ENCODE measurements at regions not wholly inside any gene's neighbourhood (a gene's known extent, or its start where the extent isn't known, plus 50 kb on each side); places are given as distances from the start of the nearest gene placed in this dataset.
"Not testable (repeated sequence)": the region's sequence is repeated elsewhere in the genome, so short reads cannot be mapped to it uniquely, and the experiment has no call there.

DNA sequence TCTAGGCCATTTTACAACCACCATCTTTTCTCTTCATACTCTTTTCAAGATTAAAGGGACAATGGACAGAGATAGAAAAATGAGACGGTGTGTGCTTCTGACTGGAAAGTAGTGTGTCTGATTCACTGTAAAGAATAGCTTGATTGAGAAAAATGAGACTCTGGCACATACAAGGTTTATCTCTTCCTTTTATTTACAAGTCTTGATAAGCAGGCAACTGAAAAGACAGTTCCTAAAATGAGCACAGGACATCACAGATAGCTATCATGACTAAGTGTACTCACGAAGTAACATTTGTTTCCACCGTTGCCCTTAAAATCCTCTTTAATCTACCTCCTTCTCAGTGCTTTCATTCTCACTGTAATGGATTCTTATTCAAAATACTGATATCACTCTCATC, 383.0 kb downstream of the TBC1D32 start:
- ChIA-PET CTCF (no interaction called here), POLR2A (no interaction called here)
- no peaks in the 10 kb centered on the region for H3K4me1 Mint-ChIP-seq (ENCODE audit: low read depth)
- H3K27me3 Mint-ChIP-seq, result no peaks in the 10 kb centered on the region
- H3K4me3 Mint-ChIP-seq, result no peak overlapping the region
- H3K36me3 Mint-ChIP-seq, result no peaks in the 10 kb centered on the region
- no peaks in the 10 kb centered on the region for H3K9me3 Mint-ChIP-seq
- DNase-seq, result no peak
- intact Hi-C loops (cut with micrococcal nuclease), result no loop called here
- H3K27ac Mint-ChIP-seq, result no peak overlapping the region

DNA sequence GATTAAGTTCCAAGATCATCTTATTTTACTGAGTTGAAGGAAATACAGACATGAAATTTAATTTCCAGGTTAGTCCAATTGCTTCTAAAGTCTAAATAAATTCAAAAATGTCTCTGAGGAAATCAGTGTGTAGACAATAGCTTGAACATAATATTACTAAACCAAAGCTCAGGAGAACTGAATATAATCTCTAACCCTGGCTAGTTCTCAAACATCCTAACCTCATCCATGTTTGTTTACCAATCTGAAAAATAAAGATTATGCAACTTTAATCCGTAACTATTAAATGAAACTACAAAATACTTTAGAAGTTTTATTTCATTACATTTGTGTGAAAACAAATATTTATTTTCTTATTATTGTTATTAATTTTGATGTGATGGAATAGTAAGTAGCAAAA, 387.2 kb downstream of the TBC1D32 start:
- no peak for DNase-seq
- ChIA-PET CTCF (no interaction called here), POLR2A (no interaction called here)
- H3K9me3 Mint-ChIP-seq, result no peaks in the 10 kb centered on the region
- no peak overlapping the region for H3K27ac Mint-ChIP-seq
- H3K4me3 Mint-ChIP-seq, result no peak overlapping the region
- intact Hi-C loops (cut with micrococcal nuclease), result no loop called here
- H3K4me1 Mint-ChIP-seq (ENCODE audit: low read depth), result no peaks in the 10 kb centered on the region
- no peaks in the 10 kb centered on the region for H3K27me3 Mint-ChIP-seq
- no peaks in the 10 kb centered on the region for H3K36me3 Mint-ChIP-seq

DNA sequence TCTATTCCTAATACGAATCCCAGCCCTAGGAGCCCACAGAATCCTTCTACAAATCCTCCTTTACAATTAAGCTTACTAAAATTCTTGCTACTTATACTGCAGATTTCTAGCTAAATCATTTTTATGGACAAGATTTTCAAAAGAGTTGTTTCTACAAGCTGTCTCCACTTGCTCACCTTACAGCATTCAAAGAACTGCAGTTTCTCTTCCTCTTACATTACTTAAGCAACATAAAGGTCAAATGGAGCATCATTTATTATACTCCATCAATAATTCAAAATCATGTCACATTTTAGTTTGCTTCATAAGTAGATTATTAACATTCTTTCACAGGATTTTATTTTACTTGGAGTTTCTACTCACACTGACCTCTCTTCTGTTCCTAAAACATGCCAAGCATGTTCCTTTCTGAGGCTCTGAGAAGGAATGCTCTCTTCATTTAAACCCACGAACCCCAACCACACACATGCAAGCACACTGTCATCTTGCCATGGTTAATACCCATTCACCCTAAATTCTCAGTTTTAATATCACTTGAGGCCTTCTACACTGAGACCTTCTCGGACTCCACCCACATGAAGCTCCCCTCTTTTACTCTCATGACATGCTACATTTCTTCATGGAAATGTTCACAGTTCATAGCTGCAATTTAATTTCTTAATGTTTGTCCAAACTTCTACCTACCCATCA, 388.2 kb downstream of the TBC1D32 start:
- POLR2A ChIA-PET, result no interaction called here
- CTCF ChIA-PET, result no interaction called here
- DNase-seq, result no peak
- no peaks in the 10 kb centered on the region for H3K27me3 Mint-ChIP-seq
- H3K9me3 Mint-ChIP-seq, result no peaks in the 10 kb centered on the region
- no peak overlapping the region for H3K4me3 Mint-ChIP-seq
- no peak overlapping the region for H3K27ac Mint-ChIP-seq
- no peaks in the 10 kb centered on the region for H3K36me3 Mint-ChIP-seq
- H3K4me1 Mint-ChIP-seq (ENCODE audit: low read depth), result no peaks in the 10 kb centered on the region
- intact Hi-C loops (cut with micrococcal nuclease), result no loop called here

DNA sequence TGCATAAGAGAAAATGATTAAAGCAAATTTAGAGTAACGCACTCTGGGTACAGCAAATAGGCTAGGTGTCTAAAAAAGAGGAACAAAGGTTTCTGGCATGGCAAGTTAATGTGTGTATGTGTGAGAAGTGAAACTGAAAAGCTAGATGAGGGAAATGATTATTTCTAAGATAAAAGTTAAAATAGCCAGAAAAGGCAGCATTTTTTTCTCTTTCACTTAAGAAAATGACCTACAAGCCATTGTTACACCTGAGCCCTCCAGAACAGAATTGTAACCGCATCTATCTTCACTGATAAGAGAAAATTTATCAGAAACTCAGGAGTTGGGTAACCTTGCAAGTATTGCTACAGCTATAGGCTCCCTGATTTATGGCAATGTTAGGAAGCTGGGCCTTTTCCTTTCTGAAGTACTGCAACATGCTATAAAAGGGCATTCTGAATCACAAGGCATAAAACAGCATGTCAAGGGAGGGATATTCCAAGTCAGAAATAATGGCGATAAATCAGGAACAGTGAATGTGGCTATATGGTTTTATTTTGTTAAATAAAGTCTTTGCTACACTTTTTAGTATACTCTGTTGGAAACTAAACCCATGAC, 395.3 kb downstream of the TBC1D32 start:
- no peak for DNase-seq
- intact Hi-C loops (cut with micrococcal nuclease), result no loop called here
- no peaks in the 10 kb centered on the region for H3K27me3 Mint-ChIP-seq
- POLR2A ChIA-PET, result no interaction called here
- H3K9me3 Mint-ChIP-seq, result no peaks in the 10 kb centered on the region
- no peaks in the 10 kb centered on the region for H3K36me3 Mint-ChIP-seq
- H3K27ac Mint-ChIP-seq, result no peak overlapping the region
- no peaks in the 10 kb centered on the region for H3K4me1 Mint-ChIP-seq (ENCODE audit: low read depth)
- CTCF ChIA-PET, result no interaction called here
- no peak overlapping the region for H3K4me3 Mint-ChIP-seq

DNA sequence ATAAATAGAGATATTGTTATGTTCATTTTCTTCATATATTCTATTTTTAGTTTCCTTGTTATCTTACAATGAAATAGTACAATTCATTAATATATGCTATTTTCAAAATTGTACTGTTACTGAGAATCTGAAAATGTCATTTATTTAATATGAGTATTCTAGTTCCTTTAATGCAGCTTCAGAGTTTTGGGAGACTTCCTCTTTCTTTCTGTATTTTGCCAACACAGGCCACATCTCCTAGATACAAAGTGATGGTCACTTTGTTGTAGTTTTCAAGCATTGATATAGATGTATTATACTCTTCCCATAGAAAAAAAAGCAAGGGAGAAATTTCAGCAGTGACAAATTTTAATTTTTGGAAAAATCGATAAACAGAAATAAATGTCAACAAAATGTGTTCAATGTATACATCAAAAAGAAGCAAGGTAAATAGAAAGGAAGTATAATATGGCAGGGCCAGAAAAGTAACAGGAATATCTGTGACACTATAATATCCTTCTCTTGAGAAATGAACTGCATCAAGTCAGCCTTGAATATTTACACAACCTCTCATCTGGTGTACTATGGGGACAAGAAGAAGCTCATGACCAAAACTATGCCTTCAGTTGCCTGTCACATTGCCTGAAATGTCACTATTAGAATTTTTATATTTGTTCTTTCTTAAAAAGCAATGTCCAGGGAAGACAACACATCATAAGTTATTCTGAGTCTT, 396.0 kb downstream of the TBC1D32 start:
- Mint-ChIP-seq H3K4me3 (no peak overlapping the region), H3K9me3 (no peaks in the 10 kb centered on the region), H3K27me3 (no peaks in the 10 kb centered on the region), H3K4me1 (ENCODE audit: low read depth) (no peaks in the 10 kb centered on the region), H3K36me3 (no peaks in the 10 kb centered on the region), H3K27ac (no peak overlapping the region)
- CTCF ChIA-PET, result no interaction called here
- DNase-seq, result no peak
- POLR2A ChIA-PET, result no interaction called here
- intact Hi-C loops (cut with micrococcal nuclease), result no loop called here

DNA sequence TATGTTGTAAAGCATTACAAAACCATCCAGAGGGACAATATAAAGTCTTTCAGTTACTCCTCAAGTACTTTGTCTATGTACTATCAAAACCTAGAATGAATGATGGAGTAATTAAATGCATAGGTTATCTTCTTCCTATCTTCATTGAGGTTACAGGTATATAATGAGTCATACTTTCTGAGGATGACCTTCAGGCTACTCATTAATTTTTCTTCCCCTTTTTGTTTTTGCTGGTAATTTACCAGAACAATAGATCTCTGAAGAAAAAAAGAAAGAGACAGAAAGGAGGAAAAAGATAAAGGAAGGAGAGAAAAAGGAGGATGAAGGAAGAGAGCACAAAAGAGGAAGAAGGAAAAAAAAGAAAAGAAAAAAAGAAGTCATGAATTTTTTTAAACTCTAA, 398.4 kb downstream of the TBC1D32 start:
- intact Hi-C loops (cut with micrococcal nuclease), result no loop called here
- Mint-ChIP-seq H3K4me1 (ENCODE audit: low read depth) (no peaks in the 10 kb centered on the region), H3K27me3 (no peaks in the 10 kb centered on the region), H3K4me3 (no peak overlapping the region), H3K27ac (no peak overlapping the region), H3K9me3 (no peaks in the 10 kb centered on the region), H3K36me3 (no peaks in the 10 kb centered on the region)
- ChIA-PET CTCF (no interaction called here), POLR2A (no interaction called here)
- DNase-seq, result no peak

DNA sequence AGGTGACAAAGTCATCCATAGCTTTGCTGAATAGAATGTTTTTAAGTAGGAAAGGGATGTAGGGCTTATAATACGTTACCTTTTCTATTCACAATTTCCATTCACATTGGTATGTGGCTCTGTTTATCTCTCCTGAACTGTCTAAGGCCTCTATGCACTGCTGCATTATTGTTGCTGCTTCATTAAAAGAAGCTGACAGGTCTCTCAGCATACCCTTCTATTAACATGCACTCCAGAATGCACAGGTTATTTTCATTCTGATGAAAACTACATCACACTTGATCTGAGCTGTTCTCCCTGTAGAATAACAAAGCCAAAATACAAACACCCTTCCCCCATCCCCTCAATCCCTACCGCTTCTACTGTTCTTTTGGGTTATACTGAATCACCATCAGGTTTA, 399.3 kb downstream of the TBC1D32 start:
- Mint-ChIP-seq H3K36me3 (no peaks in the 10 kb centered on the region), H3K9me3 (no peaks in the 10 kb centered on the region), H3K4me1 (ENCODE audit: low read depth) (no peaks in the 10 kb centered on the region), H3K4me3 (no peak overlapping the region), H3K27me3 (no peaks in the 10 kb centered on the region), H3K27ac (no peak overlapping the region)
- ChIA-PET POLR2A (no interaction called here), CTCF (no interaction called here)
- no peak for DNase-seq
- intact Hi-C loops (cut with micrococcal nuclease), result no loop called here

DNA sequence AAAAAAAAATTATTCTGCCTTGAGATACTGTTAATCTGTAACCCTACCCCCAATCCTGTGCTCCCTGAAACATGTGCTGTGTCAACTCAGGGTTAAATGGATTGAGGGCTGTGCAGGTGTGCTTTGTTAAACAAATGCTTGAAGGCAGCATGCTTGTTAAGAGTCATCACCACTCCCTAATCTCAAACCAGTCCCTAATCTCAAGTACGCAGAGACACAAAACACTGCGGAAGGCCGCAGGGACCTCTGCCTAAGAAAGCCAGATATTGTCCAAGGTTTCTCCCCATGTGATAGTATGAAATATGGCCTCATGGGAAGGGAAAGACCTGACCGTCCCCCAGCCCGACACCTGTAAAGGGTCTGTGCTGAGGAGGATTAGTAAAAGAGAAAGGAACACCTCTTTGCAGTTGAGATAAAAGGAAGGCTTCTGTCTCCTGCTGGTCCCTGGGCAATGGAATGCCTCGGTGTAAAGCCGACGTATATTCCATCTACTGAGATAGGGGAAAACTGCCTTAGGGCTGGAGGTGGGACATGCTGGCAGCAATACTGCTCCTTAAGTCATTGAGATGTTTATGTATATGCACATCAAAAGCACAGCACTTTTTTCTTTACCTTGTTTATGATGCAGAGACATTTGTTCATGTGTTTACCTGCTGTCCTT, 402.6 kb downstream of the TBC1D32 start:
- H3K27ac Mint-ChIP-seq; H3K4me3 Mint-ChIP-seq; H3K27me3 Mint-ChIP-seq; POLR2A ChIA-PET; H3K4me1 Mint-ChIP-seq (ENCODE audit: low read depth); CTCF ChIA-PET; intact Hi-C loops (cut with micrococcal nuclease); DNase-seq; H3K9me3 Mint-ChIP-seq; H3K36me3 Mint-ChIP-seq: not testable (repeated sequence)

DNA sequence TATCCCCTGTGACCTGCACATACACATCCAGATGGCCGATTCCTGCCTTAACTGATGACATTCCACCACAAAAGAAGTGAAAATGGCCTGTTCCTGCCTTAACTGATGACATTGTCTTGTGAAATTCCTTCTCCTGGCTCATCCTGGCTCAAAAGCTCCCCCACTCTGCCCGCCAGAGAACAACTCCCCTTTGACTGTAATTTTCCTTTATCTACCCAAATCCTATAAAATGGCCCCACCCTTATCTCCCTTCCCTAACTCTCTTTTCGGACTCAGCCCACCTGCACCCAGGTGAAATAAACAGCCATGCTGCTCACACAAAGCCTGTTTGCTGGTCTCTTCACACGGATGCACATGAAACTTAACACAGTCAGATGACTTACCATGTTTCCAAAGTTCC, 403.8 kb downstream of the TBC1D32 start:
- H3K36me3 Mint-ChIP-seq; DNase-seq; H3K4me3 Mint-ChIP-seq; H3K27me3 Mint-ChIP-seq; H3K4me1 Mint-ChIP-seq (ENCODE audit: low read depth); CTCF ChIA-PET; POLR2A ChIA-PET; H3K9me3 Mint-ChIP-seq; intact Hi-C loops (cut with micrococcal nuclease); H3K27ac Mint-ChIP-seq: not testable (repeated sequence)

DNA sequence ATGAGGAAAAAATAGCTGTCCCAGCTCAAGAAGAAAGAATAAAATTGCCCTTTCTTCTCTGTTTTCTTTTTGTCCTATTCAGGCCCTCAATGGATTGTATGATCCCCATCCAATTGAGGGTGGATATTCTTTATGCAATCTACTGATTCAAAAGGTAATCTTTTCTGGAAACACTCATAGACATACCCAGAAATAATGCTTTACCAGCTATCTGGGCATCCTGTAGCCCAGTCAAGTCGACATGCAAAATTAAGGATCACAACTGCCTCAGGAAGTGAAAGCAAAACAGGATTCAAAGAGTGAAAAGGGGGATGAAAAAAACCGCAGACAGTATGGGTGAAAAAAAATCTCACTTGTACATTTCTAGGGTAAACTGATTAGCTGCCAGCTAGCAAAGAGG, 410.1 kb downstream of the TBC1D32 start:
- H3K36me3 Mint-ChIP-seq, result no peaks in the 10 kb centered on the region
- ChIA-PET CTCF (no interaction called here), POLR2A (no interaction called here)
- no peak overlapping the region for H3K4me3 Mint-ChIP-seq
- no peaks in the 10 kb centered on the region for H3K4me1 Mint-ChIP-seq (ENCODE audit: low read depth)
- no peak for DNase-seq
- H3K27ac Mint-ChIP-seq, result no peak overlapping the region
- intact Hi-C loops (cut with micrococcal nuclease), result no loop called here
- no peaks in the 10 kb centered on the region for H3K27me3 Mint-ChIP-seq
- H3K9me3 Mint-ChIP-seq, result no peaks in the 10 kb centered on the region

DNA sequence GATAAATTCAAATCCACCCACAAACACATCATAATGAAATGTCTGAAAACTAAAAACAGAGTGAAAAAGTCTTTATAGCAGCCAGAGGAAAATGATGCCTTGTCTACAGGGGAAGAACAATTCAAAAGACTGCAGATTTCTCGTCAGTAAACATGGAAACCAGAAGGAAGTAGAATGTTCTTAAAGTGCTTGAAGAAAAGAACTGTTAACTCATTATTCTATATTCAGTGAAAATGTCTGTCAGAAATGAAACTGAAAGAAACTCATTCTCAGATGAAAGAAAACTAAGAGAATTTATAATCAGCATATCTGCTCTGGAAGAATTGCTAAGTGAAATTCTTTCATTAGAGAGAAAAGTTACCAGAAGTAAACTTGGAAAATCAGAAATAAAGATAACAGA, 416.1 kb downstream of the TBC1D32 start:
- no peaks in the 10 kb centered on the region for H3K27me3 Mint-ChIP-seq
- no peak for DNase-seq
- H3K4me3 Mint-ChIP-seq, result no peak overlapping the region
- H3K27ac Mint-ChIP-seq, result no peak overlapping the region
- POLR2A ChIA-PET, result no interaction called here
- no peaks in the 10 kb centered on the region for H3K9me3 Mint-ChIP-seq
- no peaks in the 10 kb centered on the region for H3K36me3 Mint-ChIP-seq
- no peaks in the 10 kb centered on the region for H3K4me1 Mint-ChIP-seq (ENCODE audit: low read depth)
- intact Hi-C loops (cut with micrococcal nuclease), result no loop called here
- CTCF ChIA-PET, result no interaction called here

DNA sequence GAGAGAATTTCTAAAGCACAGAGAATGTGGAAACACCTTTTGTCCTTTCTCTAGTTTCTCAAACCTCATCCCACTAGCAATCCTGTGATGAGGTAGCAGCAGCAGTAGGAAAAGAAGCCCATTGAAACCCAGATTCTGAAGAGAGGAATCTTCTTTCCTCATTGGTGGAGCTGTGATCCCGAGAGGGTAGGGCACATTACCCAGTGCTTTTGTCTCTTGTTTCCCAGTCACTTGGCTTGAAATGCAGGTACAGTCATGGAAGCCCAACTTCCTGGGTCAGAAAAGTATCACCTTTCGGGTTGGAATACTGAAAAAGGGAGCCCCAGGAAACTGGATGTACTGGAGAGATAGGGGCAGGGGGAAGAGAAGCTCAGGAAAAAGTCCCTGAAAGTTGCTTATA, 417.4 kb downstream of the TBC1D32 start:
- intact Hi-C loops (cut with micrococcal nuclease), result no loop called here
- Mint-ChIP-seq H3K27ac (no peak overlapping the region), H3K4me1 (ENCODE audit: low read depth) (no peaks in the 10 kb centered on the region), H3K36me3 (no peaks in the 10 kb centered on the region), H3K9me3 (no peaks in the 10 kb centered on the region), H3K4me3 (no peak overlapping the region), H3K27me3 (no peaks in the 10 kb centered on the region)
- ChIA-PET CTCF (no interaction called here), POLR2A (no interaction called here)
- no peak for DNase-seq

DNA sequence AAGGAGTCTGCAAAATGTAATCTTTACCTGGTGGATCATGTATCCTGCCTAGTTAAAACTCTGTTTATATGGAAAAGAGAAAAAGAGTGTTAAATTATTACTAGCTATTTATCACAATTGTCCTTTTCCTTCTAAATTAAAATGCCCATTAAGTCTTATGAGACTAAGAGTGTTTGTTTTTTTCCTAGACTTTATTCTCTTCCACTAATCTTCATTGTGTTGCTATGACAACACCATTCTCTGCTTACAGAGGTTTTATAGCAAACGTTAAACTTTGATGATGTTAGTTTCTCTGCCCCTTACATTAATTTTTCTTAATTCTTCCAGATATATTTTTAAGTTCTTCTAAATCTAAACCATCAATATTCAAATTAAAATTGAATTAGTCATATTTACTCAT, 420.8 kb downstream of the TBC1D32 start:
- CTCF ChIA-PET, result no interaction called here
- Mint-ChIP-seq H3K27me3 (no peaks in the 10 kb centered on the region), H3K4me3 (no peak overlapping the region), H3K4me1 (ENCODE audit: low read depth) (no peaks in the 10 kb centered on the region), H3K27ac (no peak overlapping the region), H3K9me3 (no peaks in the 10 kb centered on the region), H3K36me3 (no peaks in the 10 kb centered on the region)
- intact Hi-C loops (cut with micrococcal nuclease), result no loop called here
- POLR2A ChIA-PET, result no interaction called here
- DNase-seq, result no peak

All from activated CD4-positive, alpha-beta memory T cell treated with anti-CD3 and anti-CD28 coated beads for 36 hours (primary cell).